ENCODE measurements at regions not wholly inside any gene's neighbourhood (a gene's known extent, or its start where the extent isn't known, plus 50 kb on each side); places are given as distances from the start of the nearest gene placed in this dataset.

GRCh38 chr7:36100226-36100625, 52.8 kb upstream of the EEPD1 start:
- TF ChIP-seq CHD4 (IDR thresholded peaks at IDR 0.05; ENCODE audit: borderline replicate concordance) (no peak), RAD21 (conservative IDR thresholded peaks at IDR 0.05 in 1 of 2, IDR thresholded peaks at IDR 0.05 in 1 of 2) (no peak), MYC (IDR thresholded peaks at IDR 0.05; ENCODE audit: borderline replicate concordance, low read length) (no peak), POLR2A (IDR thresholded peaks at IDR 0.05; ENCODE audit: low read length) (no peak)
